ENCODE measurements at regions not wholly inside any gene's neighbourhood (a gene's known extent, or its start where the extent isn't known, plus 50 kb on each side); places are given as distances from the start of the nearest gene placed in this dataset.

DNA sequence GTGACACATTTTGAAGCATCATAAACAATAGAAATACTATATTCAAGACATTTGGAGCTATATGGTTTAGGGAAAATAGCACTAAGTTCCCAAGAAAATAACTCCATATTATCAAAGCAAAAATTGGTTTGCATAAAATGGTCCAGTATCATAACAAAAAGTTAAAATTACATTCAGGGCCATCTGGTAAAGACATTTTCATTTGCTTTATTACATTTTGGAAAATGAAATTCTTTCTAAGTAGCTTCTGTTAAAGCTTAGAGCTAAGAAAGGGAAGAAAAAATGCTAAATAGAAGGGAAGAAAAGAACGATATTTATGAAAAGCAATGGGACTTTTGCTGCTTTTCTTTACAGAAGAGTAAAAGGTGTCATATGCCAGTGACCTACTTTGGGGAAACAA lies 155.4 kb upstream of the GOT2 start:
- TF ChIP-seq POLR2AphosphoS5 (IDR thresholded peaks at IDR 0.05; ENCODE audit: low read depth, low read length) (no peak), SIN3A (IDR thresholded peaks at IDR 0.05; ENCODE audit: borderline replicate concordance, insufficient read depth, low read depth, low read length) (no peak), TCF7L2 (IDR thresholded peaks at IDR 0.05; ENCODE audit: low read depth, low read length) (no peak)
- TF ChIP-seq, protein P1, sequence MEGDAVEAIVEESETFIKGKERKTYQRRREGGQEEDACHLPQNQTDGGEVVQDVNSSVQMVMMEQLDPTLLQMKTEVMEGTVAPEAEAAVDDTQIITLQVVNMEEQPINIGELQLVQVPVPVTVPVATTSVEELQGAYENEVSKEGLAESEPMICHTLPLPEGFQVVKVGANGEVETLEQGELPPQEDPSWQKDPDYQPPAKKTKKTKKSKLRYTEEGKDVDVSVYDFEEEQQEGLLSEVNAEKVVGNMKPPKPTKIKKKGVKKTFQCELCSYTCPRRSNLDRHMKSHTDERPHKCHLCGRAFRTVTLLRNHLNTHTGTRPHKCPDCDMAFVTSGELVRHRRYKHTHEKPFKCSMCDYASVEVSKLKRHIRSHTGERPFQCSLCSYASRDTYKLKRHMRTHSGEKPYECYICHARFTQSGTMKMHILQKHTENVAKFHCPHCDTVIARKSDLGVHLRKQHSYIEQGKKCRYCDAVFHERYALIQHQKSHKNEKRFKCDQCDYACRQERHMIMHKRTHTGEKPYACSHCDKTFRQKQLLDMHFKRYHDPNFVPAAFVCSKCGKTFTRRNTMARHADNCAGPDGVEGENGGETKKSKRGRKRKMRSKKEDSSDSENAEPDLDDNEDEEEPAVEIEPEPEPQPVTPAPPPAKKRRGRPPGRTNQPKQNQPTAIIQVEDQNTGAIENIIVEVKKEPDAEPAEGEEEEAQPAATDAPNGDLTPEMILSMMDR (IDR thresholded peaks at IDR 0.05): no peak
- TF ChIP-seq, protein P2, sequence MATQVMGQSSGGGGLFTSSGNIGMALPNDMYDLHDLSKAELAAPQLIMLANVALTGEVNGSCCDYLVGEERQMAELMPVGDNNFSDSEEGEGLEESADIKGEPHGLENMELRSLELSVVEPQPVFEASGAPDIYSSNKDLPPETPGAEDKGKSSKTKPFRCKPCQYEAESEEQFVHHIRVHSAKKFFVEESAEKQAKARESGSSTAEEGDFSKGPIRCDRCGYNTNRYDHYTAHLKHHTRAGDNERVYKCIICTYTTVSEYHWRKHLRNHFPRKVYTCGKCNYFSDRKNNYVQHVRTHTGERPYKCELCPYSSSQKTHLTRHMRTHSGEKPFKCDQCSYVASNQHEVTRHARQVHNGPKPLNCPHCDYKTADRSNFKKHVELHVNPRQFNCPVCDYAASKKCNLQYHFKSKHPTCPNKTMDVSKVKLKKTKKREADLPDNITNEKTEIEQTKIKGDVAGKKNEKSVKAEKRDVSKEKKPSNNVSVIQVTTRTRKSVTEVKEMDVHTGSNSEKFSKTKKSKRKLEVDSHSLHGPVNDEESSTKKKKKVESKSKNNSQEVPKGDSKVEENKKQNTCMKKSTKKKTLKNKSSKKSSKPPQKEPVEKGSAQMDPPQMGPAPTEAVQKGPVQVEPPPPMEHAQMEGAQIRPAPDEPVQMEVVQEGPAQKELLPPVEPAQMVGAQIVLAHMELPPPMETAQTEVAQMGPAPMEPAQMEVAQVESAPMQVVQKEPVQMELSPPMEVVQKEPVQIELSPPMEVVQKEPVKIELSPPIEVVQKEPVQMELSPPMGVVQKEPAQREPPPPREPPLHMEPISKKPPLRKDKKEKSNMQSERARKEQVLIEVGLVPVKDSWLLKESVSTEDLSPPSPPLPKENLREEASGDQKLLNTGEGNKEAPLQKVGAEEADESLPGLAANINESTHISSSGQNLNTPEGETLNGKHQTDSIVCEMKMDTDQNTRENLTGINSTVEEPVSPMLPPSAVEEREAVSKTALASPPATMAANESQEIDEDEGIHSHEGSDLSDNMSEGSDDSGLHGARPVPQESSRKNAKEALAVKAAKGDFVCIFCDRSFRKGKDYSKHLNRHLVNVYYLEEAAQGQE (IDR thresholded peaks at IDR 0.05; ENCODE audit: insufficient read depth in 1 of 2, low read depth in 2 of 2, low read length in 1 of 2): no peak
- Histone ChIP-seq H3K4me3 (ENCODE audit: low read depth in 2 of 2, low read length in 2 of 2) (no peak overlapping the region), H3K27ac (ENCODE audit: low read length) (no peak overlapping the region), H3K9me3 (ENCODE audit: control insufficient read depth, insufficient read depth, low read depth, low read length) (no peaks in the 10 kb centered on the region), H3K4me1 (ENCODE audit: control insufficient read depth, insufficient read depth, low read length) (no peaks in the 10 kb centered on the region), H3K27me3 (ENCODE audit: control insufficient read depth, insufficient read depth, low read length) (no peaks in the 10 kb centered on the region), H3K36me3 (ENCODE audit: control insufficient read depth, insufficient read depth, low read length) (no peaks in the 10 kb centered on the region)
- ATAC-seq (no peak), DNase-seq (ENCODE audit: low read depth, low spot score) (no peak)
- no TSS peak for BruUV-seq (replicated peaks)
- intact Hi-C loops (cut with micrococcal nuclease; ENCODE audit: unreplicated experiment): no loop called here
- ChIA-PET CTCF (no interaction called here), POLR2A (no interaction called here)
- in situ Hi-C loops (cut with HindIII; ENCODE audit: low pct_unique_long_range_greater_than_20kb, low sequenced_read_pairs): no loop called here

DNA sequence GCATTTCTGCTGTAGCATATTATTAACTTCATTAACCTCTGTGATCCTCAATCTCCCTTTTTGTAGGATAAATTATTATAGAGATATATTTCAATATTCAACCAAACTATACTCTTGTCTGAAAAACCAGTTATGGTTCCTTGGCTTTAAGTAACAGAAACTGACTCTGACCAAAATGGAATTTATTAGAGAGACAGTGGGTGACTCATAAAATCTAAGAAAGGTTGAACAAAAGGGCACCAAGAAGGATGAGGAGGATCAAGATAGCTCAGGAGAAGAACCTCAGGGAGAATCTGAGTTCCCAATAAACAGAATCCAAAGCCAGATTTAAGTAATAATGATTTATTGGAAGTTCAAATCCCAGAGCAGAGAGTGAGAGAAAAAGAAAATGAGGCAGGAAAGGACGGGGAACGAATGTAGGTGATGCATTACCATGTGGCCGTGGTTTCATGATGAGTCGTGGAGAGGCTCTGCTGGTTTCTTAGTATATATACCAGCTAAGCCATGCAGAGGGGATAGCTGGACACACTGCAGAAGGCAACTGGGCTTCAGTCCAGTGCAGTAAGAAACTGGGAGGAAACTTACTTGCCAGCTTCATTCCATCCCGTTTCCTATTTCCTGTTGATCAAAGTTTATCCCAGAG lies 151.5 kb upstream of the GOT2 start:
- no TSS peak for BruUV-seq (replicated peaks)
- ChIA-PET CTCF (no interaction called here), POLR2A (interaction anchor here (0.5 kb wide), 1 partner anchor 10 kb away, joined by 7 read pairs; no protein-coding TSS in a partner anchor)
- DNase-seq (ENCODE audit: low read depth, low spot score) (no peak), ATAC-seq (no peak)
- Histone ChIP-seq H3K9me3 (ENCODE audit: control insufficient read depth, insufficient read depth, low read depth, low read length) (no peaks in the 10 kb centered on the region), H3K4me1 (ENCODE audit: control insufficient read depth, insufficient read depth, low read length) (no peaks in the 10 kb centered on the region), H3K4me3 (ENCODE audit: low read depth in 2 of 2, low read length in 2 of 2) (no peak overlapping the region), H3K27ac (ENCODE audit: low read length) (no peak overlapping the region), H3K36me3 (ENCODE audit: control insufficient read depth, insufficient read depth, low read length) (no peaks in the 10 kb centered on the region), H3K27me3 (ENCODE audit: control insufficient read depth, insufficient read depth, low read length) (no peaks in the 10 kb centered on the region)
- TF ChIP-seq TCF7L2 (IDR thresholded peaks at IDR 0.05; ENCODE audit: low read depth, low read length) (no peak), POLR2AphosphoS5 (IDR thresholded peaks at IDR 0.05; ENCODE audit: low read depth, low read length) (no peak), SIN3A (IDR thresholded peaks at IDR 0.05; ENCODE audit: borderline replicate concordance, insufficient read depth, low read depth, low read length) (no peak)
- TF ChIP-seq, protein P2 (IDR thresholded peaks at IDR 0.05; ENCODE audit: insufficient read depth in 1 of 2, low read depth in 2 of 2, low read length in 1 of 2): no peak
- TF ChIP-seq, protein P1 (IDR thresholded peaks at IDR 0.05): no peak
- intact Hi-C loops (cut with micrococcal nuclease; ENCODE audit: unreplicated experiment) (no loop called here), in situ Hi-C loops (cut with HindIII; ENCODE audit: low pct_unique_long_range_greater_than_20kb, low sequenced_read_pairs) (no loop called here)

Data from Panc1 (cell line).